ENCODE measurements at regions not wholly inside any gene's neighbourhood (a gene's known extent, or its start where the extent isn't known, plus 50 kb on each side); places are given as distances from the start of the nearest gene placed in this dataset.
A peak's percentile ranks its signal among the peaks of the same experiment; 100 is the strongest.
"Not testable (repeated sequence)": the region's sequence is repeated elsewhere in the genome, so short reads cannot be mapped to it uniquely, and the experiment has no call there.

DNA sequence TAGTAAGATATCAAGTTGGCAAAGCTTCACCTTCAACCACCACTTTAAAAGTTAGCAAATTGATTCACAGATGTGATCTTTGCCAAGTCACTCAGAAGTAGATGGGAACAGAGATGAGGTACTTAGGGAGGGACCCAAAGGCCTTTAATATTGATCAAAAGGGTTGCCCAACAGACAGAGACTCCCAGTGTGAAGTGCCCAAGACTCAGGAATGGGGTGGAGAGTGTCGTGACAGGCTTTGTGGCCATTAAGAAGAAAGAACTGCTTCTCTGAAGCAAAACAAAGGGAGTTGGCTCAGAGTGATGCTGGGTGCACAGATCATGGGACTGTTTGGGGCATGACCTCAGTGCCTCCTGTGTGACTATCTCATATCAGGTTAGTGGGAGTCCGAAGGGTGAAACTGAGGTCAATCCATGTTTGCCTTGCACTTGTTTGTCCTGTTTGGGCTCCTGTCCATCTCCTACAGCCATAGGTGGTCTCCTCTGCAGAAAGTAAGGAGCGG, 132.3 kb downstream of the APIP start:
- no peak for ATAC-seq
- Histone ChIP-seq H3K36me3 (ENCODE audit: control insufficient read depth in 1 of 2, insufficient read depth in 2 of 2, low read length in 2 of 2) (no peaks in the 10 kb centered on the region), H3K9ac (ENCODE audit: low read length) (no peak overlapping the region), H4K20me1 (ENCODE audit: insufficient read depth) (no peaks in the 10 kb centered on the region), H3K4me2 (ENCODE audit: low read length) (no peak overlapping the region), H3K27ac (ENCODE audit: low read depth, low read length) (no peak overlapping the region), H3K9me2 (ENCODE audit: insufficient read depth) (no peaks in the 10 kb centered on the region), H2AFZ (ENCODE audit: low read depth, low read length, poor library complexity, severe bottlenecking) (peak overlapping the region; percentile 56), H3K79me2 (ENCODE audit: insufficient read depth, low read length) (no peaks in the 10 kb centered on the region), H3K9me3 (ENCODE audit: control insufficient read depth in 1 of 2, insufficient read depth in 1 of 2, low read depth in 1 of 2, low read length in 2 of 2) (no peaks in the 10 kb centered on the region), H3K4me3 (replicated peaks in 1 of 2; ENCODE audit: low read depth in 1 of 2, low read length in 2 of 2) (no peak overlapping the region), H3K27me3 (ENCODE audit: insufficient read depth, low read length) (no peaks in the 10 kb centered on the region), H3K4me1 (ENCODE audit: control insufficient read depth in 1 of 2, insufficient read depth in 2 of 2, low read length in 2 of 2) (peaks cover 0 to 7% of the 10 kb centered on the region in 2 experiments; a peak in 1 of 4 replicates)
- ChIA-PET RAD21 (ENCODE audit: low non-redundant PET in 1 of 2, low total read pairs in 2 of 2, uncharacterized antibody in 2 of 2, unreplicated experiment in 2 of 2) (no interaction called here), CTCF (no interaction called here), POLR2A (no interaction called here)
- TF ChIP-seq ZFX (IDR thresholded peaks at IDR 0.05) (no peak), RAD21 (IDR thresholded peaks at IDR 0.05; ENCODE audit: low read depth) (no peak), EZH2phosphoT487 (IDR thresholded peaks at IDR 0.05; ENCODE audit: borderline replicate concordance) (no peak), ZNF274 (IDR thresholded peaks at IDR 0.05; ENCODE audit: low read depth, low read length) (no peak), POLR2A (IDR thresholded peaks at IDR 0.05; ENCODE audit: borderline replicate concordance, extremely low read depth, insufficient read depth, insufficient read length) (no peak), CEBPB (IDR thresholded peaks at IDR 0.05; ENCODE audit: low read depth) (no peak), YY1 (IDR thresholded peaks at IDR 0.05; ENCODE audit: extremely low read depth, insufficient replicate concordance, low read depth, low read length) (no peak)
- TF ChIP-seq, protein P1, sequence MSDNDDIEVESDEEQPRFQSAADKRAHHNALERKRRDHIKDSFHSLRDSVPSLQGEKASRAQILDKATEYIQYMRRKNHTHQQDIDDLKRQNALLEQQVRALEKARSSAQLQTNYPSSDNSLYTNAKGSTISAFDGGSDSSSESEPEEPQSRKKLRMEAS (IDR thresholded peaks at IDR 0.05): no peak
- intact Hi-C loops (cut with micrococcal nuclease): no loop called here
- DNase-seq (ENCODE audit: low read depth, low spot score): no peak
- BruUV-seq (replicated peaks): no TSS peak

DNA sequence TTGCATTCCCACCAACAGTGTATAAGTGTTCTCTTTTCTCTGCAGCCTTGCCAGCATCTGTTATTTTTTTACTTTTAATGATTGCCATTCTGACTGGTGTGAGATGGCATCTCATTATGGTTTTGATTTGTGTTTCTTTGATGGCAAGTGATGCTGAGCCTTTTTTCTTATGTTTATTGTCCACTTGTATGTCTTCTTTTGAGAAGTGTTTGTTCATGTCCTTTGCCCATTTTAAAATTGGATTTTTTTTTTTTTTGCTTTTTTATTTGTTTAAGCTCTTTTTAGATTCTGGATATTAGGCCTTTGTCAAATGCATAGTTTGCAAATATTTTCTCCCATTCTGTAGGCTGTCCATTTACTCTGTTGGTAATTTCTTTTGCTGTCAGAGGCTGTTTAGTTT, 134.4 kb downstream of the APIP start:
- H2AFZ ChIP-seq (ENCODE audit: low read depth, low read length, poor library complexity, severe bottlenecking); BruUV-seq (replicated peaks); H3K4me1 ChIP-seq (ENCODE audit: control insufficient read depth in 1 of 2, insufficient read depth in 2 of 2, low read length in 2 of 2); RAD21 ChIA-PET (ENCODE audit: low non-redundant PET in 1 of 2, low total read pairs in 2 of 2, uncharacterized antibody in 2 of 2, unreplicated experiment in 2 of 2); H3K36me3 ChIP-seq (ENCODE audit: control insufficient read depth in 1 of 2, insufficient read depth in 2 of 2, low read length in 2 of 2); H3K9ac ChIP-seq (ENCODE audit: low read length); intact Hi-C loops (cut with micrococcal nuclease); H3K79me2 ChIP-seq (ENCODE audit: insufficient read depth, low read length); H3K27ac ChIP-seq (ENCODE audit: low read depth, low read length); POLR2A ChIA-PET; ATAC-seq; H3K9me3 ChIP-seq (ENCODE audit: control insufficient read depth in 1 of 2, insufficient read depth in 1 of 2, low read depth in 1 of 2, low read length in 2 of 2); DNase-seq (ENCODE audit: low read depth, low spot score); H3K4me3 ChIP-seq (replicated peaks in 1 of 2; ENCODE audit: low read depth in 1 of 2, low read length in 2 of 2); H3K27me3 ChIP-seq (ENCODE audit: insufficient read depth, low read length); H3K4me2 ChIP-seq (ENCODE audit: low read length); H4K20me1 ChIP-seq (ENCODE audit: insufficient read depth); H3K9me2 ChIP-seq (ENCODE audit: insufficient read depth): not testable (repeated sequence)
- CTCF ChIA-PET: interaction anchor here (1.0 kb wide), 1 partner anchor 9 kb away, joined by 3 read pairs; no protein-coding TSS in a partner anchor
